HepG2 (cell line): ENCODE measurements at regions not wholly inside any gene's neighbourhood (a gene's known extent, or its start where the extent isn't known, plus 50 kb on each side); places are given as distances from the start of the nearest gene placed in this dataset.

ENCODE experiments used
- ATAC-seq: fragments of 200-7000 bp; cut with Tn5 transposase; 3 replicates; pipeline ENCODE4 v1.9.1; 2020; ENCODE audit warnings: mild to moderate bottlenecking, moderate library complexity
- BruUV-seq: library from RNA; stranded (reverse); fragments of 400-500 nt; replicated peaks from 2 replicates; lab custom pipeline; 2021; lab: Mats Ljungman, UMichigan
- CTCF ChIA-PET: fragments of 300-600 bp; formaldehyde crosslinking; extraction: SDS; loops from one replicate; lab custom pipeline; 2021; ENCODE audit warnings: low total read pairs, inconsistent platforms, low intra/inter-chr PET ratio; lab: Yijun Ruan, JAX
- POLR2A ChIA-PET: fragments of 350-600 bp; sonication (Branson Sonifier 250); formaldehyde crosslinking; loops from one replicate; lab custom pipeline; 2020; ENCODE audit warnings: antibody characterized with exemption, inconsistent platforms; lab: Yijun Ruan, JAX
- DNase-seq: peaks from one replicate; pipeline ENCODE4 v3.0.0-alpha.2; 2015; ENCODE audit warnings: low spot score
- FAIRE-seq: peaks from 3 replicates; lab custom pipeline; 2011; peaks lifted over from hg19 to GRCh38; lab: Jason Lieb, UNC
- H2AFZ ChIP-seq: one replicate; pipeline ENCODE4 v1.6.1; 2011; ENCODE audit warnings: low read length, inconsistent platforms
- H3K27ac ChIP-seq: fragments of 300-600 bp; 3 replicates; pipeline ENCODE4 v1.8.0; 2011; ENCODE audit warnings: mixed run types, mild to moderate bottlenecking, mixed read lengths, low read length, inconsistent platforms; ENCODE audit not compliant: insufficient read depth; ENCODE audit errors: extremely low read length
- H3K27me3 ChIP-seq, 2 experiments: fragments of 200-600 bp in 1 of 2; 2 replicates in 1 of 2; 3 replicates in 1 of 2; pipeline versions ENCODE4 v1.6.0 to v1.8.0; 2011; ENCODE audit warnings: low read length in 2 of 2, mild to moderate bottlenecking in 2 of 2, moderate library complexity in 2 of 2, inconsistent platforms in 1 of 2; ENCODE audit not compliant: insufficient read depth in 2 of 2, control insufficient read depth in 1 of 2
- H3K36me3 ChIP-seq, 2 experiments: fragments of 200-600 bp in 1 of 2; replicated peaks in 1 of 2; 2 replicates in 1 of 2; 3 replicates in 1 of 2; pipeline versions ENCODE4 v1.5.1 to v1.8.0; 2011; ENCODE audit warnings: low read length in 2 of 2, inconsistent platforms in 1 of 2; ENCODE audit not compliant: insufficient read depth in 2 of 2, control insufficient read depth in 1 of 2
- H3K4me1 ChIP-seq: 2 replicates; pipeline ENCODE4 v1.5.1; 2012; ENCODE audit warnings: low read length, inconsistent platforms; ENCODE audit not compliant: insufficient read depth
- H3K4me2 ChIP-seq: 2 replicates; pipeline ENCODE4 v1.6.0; 2011; ENCODE audit warnings: low read depth, low read length, inconsistent platforms
- H3K4me3 ChIP-seq, 3 experiments: fragments of 200-600 bp in 1 of 3; sonication (generic), shearing (Covaris generic) in 1 of 3; replicated peaks in 1 of 3; 2 replicates each; pipeline ENCODE4 v1.5.1; 2011 to 2016; ENCODE audit warnings: low read length in 3 of 3, inconsistent platforms in 2 of 3, low read depth in 2 of 3, mild to moderate bottlenecking in 2 of 3, control low read depth in 1 of 3, mixed read lengths in 1 of 3; ENCODE audit not compliant: insufficient read depth in 1 of 3
- H3K79me2 ChIP-seq: one replicate; pipeline ENCODE4 v1.6.1; 2011; ENCODE audit warnings: low read length, inconsistent platforms; ENCODE audit not compliant: insufficient read depth
- H3K9ac ChIP-seq: 2 replicates; pipeline ENCODE4 v1.6.0; 2011; ENCODE audit warnings: mild to moderate bottlenecking, low read depth, low read length, inconsistent platforms; ENCODE audit not compliant: insufficient read depth
- H3K9me3 ChIP-seq: 2 replicates; pipeline ENCODE4 v1.5.1; 2012; ENCODE audit warnings: mild to moderate bottlenecking, low read length
- H4K20me1 ChIP-seq: 2 replicates; pipeline ENCODE4 v1.6.0; 2011; ENCODE audit warnings: inconsistent platforms, mild to moderate bottlenecking, low read length, moderate library complexity; ENCODE audit not compliant: insufficient read depth
- CEBPB ChIP-seq: IDR thresholded peaks from 2 replicates; pipeline ENCODE4 v1.6.1; 2011; ENCODE audit warnings: low read depth, low read length, improper control_type of control experiment, borderline replicate concordance
- CHD2 ChIP-seq: IDR thresholded peaks from 2 replicates; pipeline ENCODE4 v1.6.1; 2011; ENCODE audit warnings: low read depth, low read length, improper control_type of control experiment
- JUND ChIP-seq: sonication (generic); formaldehyde crosslinking; IDR thresholded peaks from 2 replicates; pipeline ENCODE4 v1.8.0; 2022; ENCODE audit warnings: mild to moderate bottlenecking, missing genetic modification reagents
- MEF2D ChIP-seq: sonication (generic); formaldehyde crosslinking; IDR thresholded peaks from 2 replicates; pipeline ENCODE4 v1.5.1; 2020; ENCODE audit warnings: mild to moderate bottlenecking, missing genetic modification reagents
- POLR2G ChIP-seq: fragments of 200-400 bp; formaldehyde crosslinking; IDR thresholded peaks from 2 replicates; pipeline ENCODE4 v1.6.1; 2018; ENCODE audit warnings: mild to moderate bottlenecking, low read depth, low read length, moderate library complexity
- SOX5 ChIP-seq: IDR thresholded peaks from 2 replicates; pipeline ENCODE4 v1.6.1; 2016; ENCODE audit warnings: borderline replicate concordance
- STAT5B ChIP-seq: sonication (generic); formaldehyde crosslinking; IDR thresholded peaks from 2 replicates; pipeline ENCODE4 v1.4.0; 2020; ENCODE audit warnings: missing genetic modification reagents
- ZNF644 ChIP-seq: IDR thresholded peaks from 2 replicates; pipeline ENCODE4 v1.6.1; 2016; ENCODE audit warnings: low read depth
- ZNF746 ChIP-seq: sonication (generic); formaldehyde crosslinking; IDR thresholded peaks from 2 replicates; pipeline ENCODE4 v1.8.0; 2022; ENCODE audit warnings: mild to moderate bottlenecking, missing genetic modification reagents
- ZNF777 ChIP-seq: sonication (generic); formaldehyde crosslinking; IDR thresholded peaks from 2 replicates; pipeline ENCODE4 v1.4.0; 2020; ENCODE audit warnings: missing genetic modification reagents
- WGBS: methylation state at CpG from one replicate; pipeline ENCODE4 v1.1.6; 2017; ENCODE audit warnings: low lambda C conversion rate; 5-methylcytosine and 5-hydroxymethylcytosine counted together
- in situ Hi-C: cut with HindIII; loops from 2 replicates; pipeline ENCODE4 v1.10.0; 2017; ENCODE audit warnings: low pct_unique_long_range_greater_than_20kb; ENCODE audit not compliant: extremely low pct_ligation_motif_present
- intact Hi-C: fragments of 100-400 bp; cut with micrococcal nuclease; formaldehyde crosslinking; loops from one replicate; pipeline ENCODE4 v1.10.0; 2022; ENCODE audit not compliant: unreplicated experiment

DNA sequence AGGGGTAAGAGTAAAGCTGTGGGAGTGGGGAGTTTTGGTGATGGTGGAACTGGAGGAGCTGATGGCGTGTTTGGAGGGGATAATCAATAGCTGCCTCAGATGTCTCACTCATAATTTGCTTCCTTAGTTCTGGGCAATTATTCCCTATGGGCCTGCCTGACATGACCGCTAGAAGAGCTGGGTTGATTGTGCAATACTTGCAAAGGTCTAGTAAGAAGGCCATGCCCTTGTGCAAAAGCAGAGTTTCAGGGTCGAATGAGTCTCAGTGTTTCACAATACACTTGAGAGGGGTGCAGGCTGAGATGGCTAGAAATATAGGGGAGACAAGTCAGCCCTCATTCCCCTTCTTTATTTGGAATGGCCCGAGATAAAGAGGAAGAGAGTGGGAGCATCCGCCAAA, 858.4 kb upstream of the POU3F4 start:
- in situ Hi-C loops (no loop called here), intact Hi-C loops (no loop called here)
- BruUV-seq, result no TSS peak
- 0% methylated on average over 2 of the region's 5 CpGs for whole genome bisulfite sequencing
- H3K4me3 ChIP-seq, result no peak overlapping the region
- H3K27me3 ChIP-seq, result no peaks in the 10 kb centered on the region
- no peaks in the 10 kb centered on the region for H4K20me1 ChIP-seq
- H3K9me3 ChIP-seq, result peaks cover 61% of the 10 kb centered on the region
- H3K9ac ChIP-seq, result no peak overlapping the region
- TF ChIP-seq CEBPB, result peak; percentile 53; the same call in 1 of the 2 replicates
- no peak for TF ChIP-seq SOX5 (CRISPR knock-in tag)
- CTCF ChIA-PET, result no interaction called here
- DNase-seq (no peak), FAIRE-seq (no peak), ATAC-seq (no peak)
- no peaks in the 10 kb centered on the region for H3K4me1 ChIP-seq
- no peak overlapping the region for H2AFZ ChIP-seq
- no peaks in the 10 kb centered on the region for H3K36me3 ChIP-seq
- H3K27ac ChIP-seq, result no peak overlapping the region
- H3K79me2 ChIP-seq, result no peaks in the 10 kb centered on the region
- no peak overlapping the region for H3K4me2 ChIP-seq
- POLR2A ChIA-PET, result no interaction called here

DNA sequence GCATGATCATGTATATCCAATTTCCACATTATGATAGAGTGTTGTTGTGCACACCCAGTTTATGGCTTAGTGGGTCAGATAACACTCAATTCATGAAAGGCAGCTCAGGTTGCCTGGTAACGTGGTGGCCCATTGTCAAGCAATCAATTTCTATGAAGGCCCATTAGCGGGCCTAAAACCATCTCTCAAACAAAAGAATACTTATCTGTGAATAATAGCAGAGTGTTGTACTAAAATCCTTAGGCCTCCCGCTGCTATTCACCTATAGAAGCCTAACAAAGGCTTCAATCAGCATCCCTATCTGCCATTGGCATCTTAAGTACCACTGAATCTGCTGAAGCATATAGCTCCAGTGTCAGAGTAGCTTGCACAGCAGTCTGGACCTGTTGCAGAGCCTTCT, 849.6 kb upstream of the POU3F4 start:
- ChIA-PET POLR2A (no interaction called here), CTCF (no interaction called here)
- Histone ChIP-seq H2AFZ (no peak overlapping the region), H3K27me3 (no peaks in the 10 kb centered on the region), H3K79me2 (no peaks in the 10 kb centered on the region), H3K9me3 (peaks cover 81% of the 10 kb centered on the region), H3K4me3 (no peak overlapping the region), H3K36me3 (no peaks in the 10 kb centered on the region), H3K9ac (no peak overlapping the region), H4K20me1 (no peaks in the 10 kb centered on the region), H3K4me2 (no peak overlapping the region), H3K4me1 (no peaks in the 10 kb centered on the region), H3K27ac (no peak overlapping the region)
- TF ChIP-seq ZNF644 (CRISPR knock-in tag) (no peak), ZNF746 (CRISPR knock-in tag) (no peak), MEF2D (CRISPR knock-in tag) (no peak), STAT5B (CRISPR knock-in tag) (no peak), JUND (CRISPR knock-in tag) (no peak), CHD2 (no peak), POLR2G (no peak), ZNF777 (CRISPR knock-in tag) (no peak)
- DNase-seq (no peak), FAIRE-seq (no peak), ATAC-seq (no peak)
- in situ Hi-C loops, result no loop called here
- intact Hi-C loops, result no loop called here
- BruUV-seq, result no TSS peak
- WGBS, result no CpG with 5 or more reads among the region's 3 CpGs
